IPS DF 6.9 (cell line): ENCODE measurements at regions not wholly inside any gene's neighbourhood (a gene's known extent, or its start where the extent isn't known, plus 50 kb on each side); places are given as distances from the start of the nearest gene placed in this dataset.
A peak's percentile ranks its signal among the peaks of the same experiment; 100 is the strongest.

ENCODE experiments used
- DNase-seq: peaks from one replicate; pipeline ENCODE4 v3.0.0-alpha.2; 2013; ENCODE audit warnings: low read depth, low spot score
- H3K27ac ChIP-seq: one replicate; pipeline ENCODE4 v1.5.1; 2013; ENCODE audit warnings: low read length, control low read depth
- H3K27me3 ChIP-seq: 2 replicates; pipeline ENCODE4 v1.6.1; 2013; ENCODE audit warnings: mild to moderate bottlenecking, low read length; ENCODE audit not compliant: control insufficient read depth, insufficient read depth
- H3K36me3 ChIP-seq: 2 replicates; pipeline ENCODE4 v1.6.1; 2013; ENCODE audit warnings: low read length; ENCODE audit not compliant: control insufficient read depth, insufficient read depth
- H3K4me1 ChIP-seq: 2 replicates; pipeline ENCODE4 v1.6.1; 2013; ENCODE audit warnings: low read length; ENCODE audit not compliant: control insufficient read depth, insufficient read depth
- H3K4me3 ChIP-seq: 2 replicates; pipeline ENCODE4 v1.5.1; 2013; ENCODE audit warnings: mild to moderate bottlenecking, low read length
- H3K9me3 ChIP-seq: 2 replicates; pipeline ENCODE4 v1.6.1; 2013; ENCODE audit warnings: low read length, inconsistent platforms; ENCODE audit not compliant: control insufficient read depth, insufficient read depth
- WGBS: extraction: QIAGEN DNeasy Blood & Tissue Kit; methylation state at CpG from one replicate; pipeline ENCODE4 v1.1.7; 2013; ENCODE audit warnings: mixed read lengths, missing lambda C conversion rate; ENCODE audit not compliant: insufficient read length, insufficient coverage; 5-methylcytosine and 5-hydroxymethylcytosine counted together

DNA sequence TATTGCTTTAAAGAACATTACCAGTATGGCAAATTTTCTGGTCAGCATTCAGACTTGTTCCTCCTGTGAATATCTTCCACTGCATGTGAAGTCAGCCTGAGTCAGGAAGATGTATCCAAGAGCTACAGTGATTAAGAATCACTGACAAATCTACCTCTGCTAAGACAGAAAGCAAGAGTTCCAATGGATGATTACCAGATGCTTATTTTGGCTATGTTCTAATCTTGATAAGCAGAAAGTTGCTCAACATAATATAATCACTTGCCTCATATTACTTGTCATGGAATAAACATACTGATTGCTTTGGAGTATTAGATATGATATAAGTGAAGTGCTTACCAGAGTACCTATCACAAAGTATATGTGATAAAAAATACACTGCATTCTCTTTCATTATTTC lies 738.1 kb downstream of the ADGRL2 start:
- H3K4me1 ChIP-seq, result no peaks in the 10 kb centered on the region
- DNase-seq, result no peak
- H3K36me3 ChIP-seq, result no peaks in the 10 kb centered on the region
- no peak overlapping the region for H3K27ac ChIP-seq
- no peaks in the 10 kb centered on the region; the same call in 1 of the 2 replicates for H3K27me3 ChIP-seq
- H3K4me3 ChIP-seq, result no peak overlapping the region
- no peaks in the 10 kb centered on the region for H3K9me3 ChIP-seq

DNA sequence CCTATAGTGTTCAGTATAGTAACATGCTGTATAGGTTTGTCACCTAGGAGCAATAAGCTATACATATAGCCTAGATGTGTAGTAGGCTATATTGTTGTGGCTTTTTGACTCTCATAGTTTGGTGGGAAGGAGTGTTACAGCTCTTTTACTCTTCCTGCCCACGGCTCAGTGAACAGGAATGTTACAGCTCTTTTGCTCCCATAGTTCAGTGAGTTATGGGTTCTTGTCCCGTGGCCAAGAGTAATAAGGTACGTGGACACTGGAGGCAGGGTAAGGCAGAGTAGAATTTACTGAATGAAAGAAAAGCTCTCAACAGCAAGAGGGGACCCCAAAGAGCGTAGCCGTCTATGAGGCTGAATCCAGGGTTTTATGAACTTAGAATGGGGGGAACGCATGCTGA lies 734.3 kb downstream of the ADGRL2 start:
- Histone ChIP-seq H3K4me3 (no peak overlapping the region), H3K27me3 (no peaks in the 10 kb centered on the region; the same call in 1 of the 2 replicates), H3K4me1 (no peaks in the 10 kb centered on the region), H3K27ac (no peak overlapping the region), H3K36me3 (no peaks in the 10 kb centered on the region), H3K9me3 (no peaks in the 10 kb centered on the region)
- DNase-seq, result no peak
- WGBS, result no CpG with 5 or more reads among the region's 6 CpGs

DNA sequence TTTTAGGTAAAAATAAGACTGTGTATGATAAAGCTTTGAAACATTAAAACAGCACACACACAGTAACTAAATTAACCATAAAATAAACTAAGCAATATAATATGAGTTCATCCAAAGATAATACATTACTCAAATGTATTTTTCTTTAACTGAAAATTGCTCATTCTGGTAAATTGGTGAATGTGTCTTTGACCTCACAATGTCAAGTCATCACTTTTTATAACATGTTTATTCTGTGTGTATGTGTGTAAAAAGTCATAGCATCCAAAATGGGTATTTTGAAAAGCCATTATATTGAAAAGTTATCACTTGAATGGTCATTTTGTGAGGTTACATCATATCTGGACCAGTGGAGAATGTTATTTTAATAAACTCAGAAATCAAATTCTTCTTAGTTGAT lies 724.6 kb downstream of the ADGRL2 start:
- Histone ChIP-seq H3K36me3 (no peaks in the 10 kb centered on the region), H3K27ac (no peak overlapping the region), H3K9me3 (no peaks in the 10 kb centered on the region; the same call in 1 of the 2 replicates), H3K27me3 (no peaks in the 10 kb centered on the region), H3K4me1 (no peaks in the 10 kb centered on the region), H3K4me3 (no peak overlapping the region)
- DNase-seq, result no peak

DNA sequence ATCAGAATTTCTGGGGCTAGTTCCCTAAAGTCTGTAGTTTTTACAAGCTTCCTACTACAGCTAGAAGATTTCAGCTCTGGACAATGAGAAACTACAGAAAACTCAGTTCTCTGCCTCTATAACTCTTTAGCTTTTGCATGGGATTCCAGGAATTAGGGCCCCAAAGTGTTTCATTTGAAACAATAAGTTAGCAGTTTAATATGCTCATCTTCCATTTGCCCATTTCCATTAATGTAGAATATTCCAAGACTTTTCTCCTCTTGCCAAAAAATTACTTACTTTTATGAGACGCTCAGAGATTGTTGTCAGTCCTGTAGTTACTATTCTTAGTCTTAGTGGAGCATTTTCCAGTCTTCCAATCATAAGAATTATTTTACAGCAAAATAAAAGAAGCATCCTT lies 719.9 kb downstream of the ADGRL2 start:
- Histone ChIP-seq H3K27ac (no peak overlapping the region), H3K27me3 (no peaks in the 10 kb centered on the region), H3K4me1 (no peaks in the 10 kb centered on the region), H3K36me3 (no peaks in the 10 kb centered on the region), H3K9me3 (no peaks in the 10 kb centered on the region), H3K4me3 (no peak overlapping the region)
- no peak for DNase-seq
- WGBS, result no CpG with 5 or more reads among the region's 1 CpG

DNA sequence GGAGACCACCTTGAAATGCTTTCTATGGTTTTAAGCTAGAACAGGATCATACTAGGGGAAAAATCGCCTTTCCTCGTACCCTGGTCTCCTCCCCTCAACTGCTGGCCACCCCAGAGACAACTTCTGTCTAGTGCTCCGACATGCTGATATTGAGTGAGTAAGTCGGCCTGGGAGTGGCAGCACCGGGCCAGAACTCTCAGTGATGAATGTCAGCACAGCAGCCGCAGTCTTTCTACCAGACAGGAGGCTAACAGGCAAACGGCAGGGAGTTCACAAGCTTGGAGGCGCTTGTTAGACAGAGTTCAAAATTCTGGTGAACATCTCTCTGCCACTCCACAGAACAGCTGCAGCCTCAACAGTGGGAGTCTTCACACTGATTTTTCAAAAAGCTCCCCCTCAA lies 716.9 kb downstream of the ADGRL2 start:
- Histone ChIP-seq H3K27ac (no peak overlapping the region), H3K4me1 (no peaks in the 10 kb centered on the region), H3K36me3 (no peaks in the 10 kb centered on the region), H3K4me3 (no peak overlapping the region), H3K9me3 (no peaks in the 10 kb centered on the region), H3K27me3 (no peaks in the 10 kb centered on the region)
- no CpG with 5 or more reads among the region's 8 CpGs for WGBS
- peak; percentile 4 for DNase-seq

DNA sequence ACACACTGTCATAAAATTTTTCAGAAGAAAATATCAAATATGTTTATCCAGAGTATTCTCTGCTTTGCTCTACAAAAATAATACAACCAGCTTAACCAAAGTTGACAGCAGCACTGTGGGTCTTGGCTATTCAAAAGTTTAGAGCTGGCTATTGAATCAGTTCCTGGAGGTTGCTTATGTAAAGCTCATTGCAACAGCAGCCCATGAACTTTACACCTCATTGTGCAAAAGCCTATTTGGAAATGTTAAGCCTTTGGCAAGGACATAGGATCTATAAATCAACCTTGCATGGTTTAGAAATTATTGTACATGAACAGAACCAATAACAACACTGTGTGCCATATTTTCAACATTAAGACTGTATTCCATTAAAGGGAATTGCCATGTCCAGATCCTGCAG lies 714.9 kb downstream of the ADGRL2 start:
- DNase-seq, result no peak
- Histone ChIP-seq H3K4me3 (no peak overlapping the region), H3K9me3 (no peaks in the 10 kb centered on the region), H3K4me1 (no peaks in the 10 kb centered on the region), H3K27me3 (no peaks in the 10 kb centered on the region), H3K27ac (no peak overlapping the region), H3K36me3 (no peaks in the 10 kb centered on the region)

DNA sequence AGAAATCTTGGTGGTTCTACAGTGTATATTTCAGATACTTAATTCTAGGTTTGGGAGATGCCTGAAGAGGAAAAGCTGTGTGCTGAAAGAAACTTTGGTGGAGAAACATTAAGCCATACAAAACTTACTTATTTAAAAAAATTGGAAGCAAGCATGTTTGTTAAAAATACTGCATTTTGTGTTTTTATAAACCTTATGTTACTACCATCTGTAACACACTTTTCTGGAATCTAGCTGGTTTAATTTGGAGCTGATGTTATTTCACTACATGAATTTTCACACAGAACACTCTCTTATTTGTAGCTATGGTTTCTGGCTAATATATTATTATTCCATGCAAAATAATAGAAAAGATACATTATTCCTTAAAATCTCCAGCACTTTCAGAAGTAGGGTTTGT lies 710.7 kb downstream of the ADGRL2 start:
- no peaks in the 10 kb centered on the region for H3K36me3 ChIP-seq
- no peak overlapping the region for H3K27ac ChIP-seq
- DNase-seq, result no peak
- H3K9me3 ChIP-seq, result no peaks in the 10 kb centered on the region
- H3K27me3 ChIP-seq, result no peaks in the 10 kb centered on the region
- no peaks in the 10 kb centered on the region for H3K4me1 ChIP-seq
- no peak overlapping the region for H3K4me3 ChIP-seq

DNA sequence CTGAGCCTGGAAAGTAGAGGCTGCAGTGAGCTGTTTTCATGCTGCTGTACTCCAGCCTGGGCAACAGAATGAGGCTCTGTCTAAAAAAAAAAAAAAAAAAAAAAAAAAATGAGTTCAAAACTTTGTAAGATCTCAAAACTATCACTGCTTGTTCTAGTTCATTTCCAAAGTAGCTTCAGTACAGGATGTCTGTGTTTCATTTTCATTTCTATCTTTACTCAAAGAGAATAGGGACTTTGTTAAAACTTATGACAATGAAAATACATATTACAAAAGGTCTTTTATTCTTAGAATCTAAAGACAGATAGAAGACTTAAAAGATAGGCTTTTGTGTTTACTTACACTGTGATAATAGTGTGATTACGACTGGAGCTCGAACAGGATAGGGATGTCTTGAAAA lies 709.7 kb downstream of the ADGRL2 start:
- H3K27ac ChIP-seq, result no peak overlapping the region
- H3K4me1 ChIP-seq, result no peaks in the 10 kb centered on the region
- H3K9me3 ChIP-seq, result no peaks in the 10 kb centered on the region
- DNase-seq, result no peak
- H3K27me3 ChIP-seq, result no peaks in the 10 kb centered on the region
- no peaks in the 10 kb centered on the region for H3K36me3 ChIP-seq
- H3K4me3 ChIP-seq, result no peak overlapping the region
- no CpG with 5 or more reads among the region's 2 CpGs for WGBS

DNA sequence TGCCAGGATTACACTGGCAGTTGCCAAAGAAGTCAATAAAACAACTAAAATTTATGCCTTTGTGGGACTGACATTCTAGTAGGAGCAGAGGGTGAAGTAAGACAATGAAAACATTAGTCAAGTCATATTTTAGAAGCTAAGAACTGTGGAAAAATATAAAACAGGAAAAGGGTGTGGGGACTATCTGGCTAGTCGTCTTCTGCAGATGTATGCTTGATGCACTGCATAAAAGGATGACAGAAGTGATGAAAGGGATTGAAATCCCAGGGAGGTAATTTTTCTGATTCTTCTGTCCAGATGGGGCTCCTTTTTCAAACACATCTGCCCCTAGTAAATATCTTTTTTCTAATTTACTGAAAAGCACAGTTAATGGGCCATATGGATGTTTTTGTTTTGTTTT lies 706.3 kb downstream of the ADGRL2 start:
- Histone ChIP-seq H3K9me3 (no peaks in the 10 kb centered on the region), H3K4me3 (no peak overlapping the region), H3K36me3 (no peaks in the 10 kb centered on the region), H3K27me3 (no peaks in the 10 kb centered on the region), H3K4me1 (no peaks in the 10 kb centered on the region), H3K27ac (no peak overlapping the region)
- WGBS, result no CpG with 5 or more reads among the region's 1 CpG
- no peak for DNase-seq

DNA sequence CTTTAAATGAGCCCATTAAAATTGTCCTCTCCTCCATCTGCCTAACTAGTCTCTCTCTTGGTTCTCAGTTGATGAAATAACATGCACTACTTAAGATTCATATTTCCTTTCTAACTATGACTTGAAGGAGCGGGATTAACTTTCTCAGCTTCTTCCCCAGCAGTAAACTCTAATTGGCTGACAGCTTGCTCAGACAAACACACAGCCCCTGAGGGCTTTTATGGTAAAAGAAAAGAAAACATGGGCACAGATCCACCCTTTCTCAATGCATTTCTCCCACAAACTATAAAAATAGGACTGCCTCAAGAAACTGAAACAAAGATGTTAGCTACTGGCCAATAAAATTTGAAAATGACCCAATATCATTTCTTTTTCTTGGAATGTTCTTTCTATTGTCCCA lies 703.1 kb downstream of the ADGRL2 start:
- H3K4me3 ChIP-seq, result no peak overlapping the region
- DNase-seq, result no peak
- H3K9me3 ChIP-seq, result no peaks in the 10 kb centered on the region
- H3K27ac ChIP-seq, result no peak overlapping the region
- H3K27me3 ChIP-seq, result no peaks in the 10 kb centered on the region
- no peaks in the 10 kb centered on the region for H3K4me1 ChIP-seq
- no peaks in the 10 kb centered on the region for H3K36me3 ChIP-seq
- WGBS, result no CpG with 5 or more reads among the region's 1 CpG

DNA sequence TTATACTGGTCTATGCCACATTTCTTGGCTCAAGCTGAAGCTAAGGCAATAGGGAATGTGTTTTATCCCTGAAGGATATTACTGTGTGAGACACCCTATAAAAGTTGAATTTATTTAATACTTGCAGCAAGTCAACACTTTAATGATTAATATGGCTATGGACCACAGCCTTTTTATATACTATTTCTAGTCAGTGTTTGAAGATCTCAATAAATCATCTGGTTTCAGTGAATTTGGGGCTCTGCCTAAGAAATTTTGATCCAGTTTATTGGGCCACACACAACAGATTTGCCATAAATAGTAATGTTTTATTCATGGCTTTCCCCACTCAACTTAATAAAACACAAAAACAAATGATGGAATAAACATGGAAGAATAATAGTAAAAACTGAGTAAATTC lies 698.3 kb downstream of the ADGRL2 start:
- no peaks in the 10 kb centered on the region for H3K27me3 ChIP-seq
- H3K4me3 ChIP-seq, result no peak overlapping the region
- no peaks in the 10 kb centered on the region for H3K36me3 ChIP-seq
- H3K9me3 ChIP-seq, result peaks cover 4% of the 10 kb centered on the region
- no peak for DNase-seq
- no peak overlapping the region for H3K27ac ChIP-seq
- H3K4me1 ChIP-seq, result no peaks in the 10 kb centered on the region

DNA sequence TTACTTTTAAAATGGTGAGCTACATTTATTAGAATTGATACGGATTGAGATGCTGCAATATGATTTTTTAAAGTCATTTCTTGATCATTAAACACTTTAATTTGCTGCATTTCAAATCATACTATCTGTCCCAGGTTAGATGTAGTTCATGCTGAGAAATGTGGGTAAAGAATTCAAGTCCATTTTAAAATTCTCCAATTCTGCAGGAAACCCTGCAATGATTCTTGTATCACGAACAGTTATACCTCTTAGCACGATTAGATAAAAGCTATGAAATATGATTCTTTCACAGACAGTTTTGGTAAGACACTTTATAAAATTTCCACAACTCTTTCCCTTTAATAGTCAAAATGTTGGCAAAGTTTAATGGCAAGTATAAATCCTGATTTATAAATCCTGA lies 693.4 kb downstream of the ADGRL2 start:
- Histone ChIP-seq H3K27me3 (no peaks in the 10 kb centered on the region), H3K4me3 (no peak overlapping the region), H3K36me3 (no peaks in the 10 kb centered on the region), H3K9me3 (peaks cover 4% of the 10 kb centered on the region), H3K4me1 (no peaks in the 10 kb centered on the region), H3K27ac (no peak overlapping the region)
- DNase-seq, result no peak
- WGBS, result no CpG with 5 or more reads among the region's 3 CpGs
